ENCODE measurements at regions not wholly inside any gene's neighbourhood (a gene's known extent, or its start where the extent isn't known, plus 50 kb on each side); places are given as distances from the start of the nearest gene placed in this dataset.

DNA sequence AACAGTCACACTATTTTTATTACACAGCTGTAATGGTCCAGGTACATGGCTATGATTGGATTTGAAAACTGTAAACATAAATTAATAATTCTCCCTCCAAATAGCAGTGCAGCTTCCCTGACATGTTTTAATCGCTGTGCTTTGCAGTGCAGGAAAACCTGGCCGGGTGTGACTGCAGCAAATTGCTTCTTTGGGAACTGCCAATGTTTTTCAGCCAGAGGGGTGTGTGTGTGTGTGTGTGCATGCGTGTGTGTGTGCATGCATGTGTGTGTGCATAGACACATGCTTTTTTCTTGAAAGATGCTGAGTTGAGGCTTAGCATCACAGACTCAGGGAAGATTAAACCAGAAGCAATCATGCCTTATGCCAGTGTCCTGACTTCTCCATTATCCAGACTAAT, 231.2 kb downstream of the PRDM2 start (continued):
- TF ChIP-seq AHDC1 (CRISPR knock-in tag; IDR thresholded peaks at IDR 0.05; ENCODE audit: borderline replicate concordance) (no peak), SALL2 (CRISPR knock-in tag; IDR thresholded peaks at IDR 0.05) (no peak), NKX3-1 (CRISPR knock-in tag; IDR thresholded peaks at IDR 0.05) (no peak), SNAI1 (CRISPR knock-in tag; IDR thresholded peaks at IDR 0.05; ENCODE audit: borderline replicate concordance) (no peak), ZNF720 (CRISPR knock-in tag; IDR thresholded peaks at IDR 0.05) (no peak)
- TF ChIP-seq, protein P1, sequence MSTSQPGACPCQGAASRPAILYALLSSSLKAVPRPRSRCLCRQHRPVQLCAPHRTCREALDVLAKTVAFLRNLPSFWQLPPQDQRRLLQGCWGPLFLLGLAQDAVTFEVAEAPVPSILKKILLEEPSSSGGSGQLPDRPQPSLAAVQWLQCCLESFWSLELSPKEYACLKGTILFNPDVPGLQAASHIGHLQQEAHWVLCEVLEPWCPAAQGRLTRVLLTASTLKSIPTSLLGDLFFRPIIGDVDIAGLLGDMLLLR (CRISPR knock-in tag; IDR thresholded peaks at IDR 0.05): no peak

DNA sequence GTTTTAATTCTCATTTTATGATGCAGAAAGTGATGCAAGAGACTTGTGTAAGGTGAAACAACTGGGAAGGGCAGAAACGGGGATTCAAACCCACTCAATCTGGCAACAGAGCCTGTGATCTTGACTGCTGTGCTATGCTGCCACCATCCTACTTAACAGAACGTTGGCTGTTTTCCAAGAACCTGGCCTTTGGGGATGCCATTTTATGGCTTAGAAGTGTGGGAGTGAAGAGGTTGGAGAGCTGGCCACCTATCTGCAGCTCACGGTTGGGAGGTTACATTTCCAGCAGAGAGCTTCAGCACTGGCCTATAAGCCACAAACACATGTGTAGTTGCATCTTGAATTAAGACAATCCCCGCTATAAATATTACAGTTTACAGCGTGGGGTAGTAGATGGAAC, 235.3 kb downstream of the PRDM2 start:
- no peak overlapping the region for H3K4me3 ChIP-seq (replicated peaks in 1 of 3; ENCODE audit: insufficient read depth in 1 of 3, low read depth in 2 of 3, low read length in 3 of 3)
- ATAC-seq (no peak), FAIRE-seq (no peak), DNase-seq (ENCODE audit: low spot score) (no peak)
- H2AFZ ChIP-seq (ENCODE audit: low read length): no peak overlapping the region
- intact Hi-C loops (cut with micrococcal nuclease; ENCODE audit: unreplicated experiment) (no loop called here), in situ Hi-C loops (cut with HindIII; ENCODE audit: extremely low pct_ligation_motif_present, low pct_unique_long_range_greater_than_20kb) (no loop called here)
- TF ChIP-seq ZNF598 (CRISPR knock-in tag; IDR thresholded peaks at IDR 0.05; ENCODE audit: borderline replicate concordance) (no peak), MAFG (CRISPR knock-in tag; IDR thresholded peaks at IDR 0.05) (no peak), ZFP62 (CRISPR knock-in tag; IDR thresholded peaks at IDR 0.05) (no peak), HNF1B (CRISPR knock-in tag; IDR thresholded peaks at IDR 0.05) (no peak), ZNF777 (CRISPR knock-in tag; IDR thresholded peaks at IDR 0.05) (no peak), TMF1 (CRISPR knock-in tag; IDR thresholded peaks at IDR 0.05; ENCODE audit: low read depth) (no peak), ZNF232 (CRISPR knock-in tag; IDR thresholded peaks at IDR 0.05; ENCODE audit: borderline replicate concordance) (no peak), MZF1 (CRISPR knock-in tag; IDR thresholded peaks at IDR 0.05; ENCODE audit: borderline replicate concordance) (no peak), MIXL1 (CRISPR knock-in tag; IDR thresholded peaks at IDR 0.05) (no peak), PRPF4 (IDR thresholded peaks at IDR 0.05; ENCODE audit: low read depth, low read length, poor library complexity, severe bottlenecking) (no peak), ZNF160 (CRISPR knock-in tag; IDR thresholded peaks at IDR 0.05) (no peak)
- CTCF ChIA-PET (ENCODE audit: low intra/inter-chr PET ratio, low total read pairs): no interaction called here
- POLR2A ChIA-PET: no interaction called here
- no peak overlapping the region for H3K4me2 ChIP-seq (ENCODE audit: low read depth, low read length)
- H3K36me3 ChIP-seq (replicated peaks in 1 of 2; ENCODE audit: control insufficient read depth in 1 of 2, insufficient read depth in 2 of 2, low read length in 2 of 2): no peaks in the 10 kb centered on the region
- no peaks in the 10 kb centered on the region for H4K20me1 ChIP-seq (ENCODE audit: insufficient read depth, low read length)
- BruUV-seq (replicated peaks): no TSS peak
- no peaks in the 10 kb centered on the region for H3K9me3 ChIP-seq (ENCODE audit: low read length)
- H3K79me2 ChIP-seq (ENCODE audit: insufficient read depth, low read length): no peaks in the 10 kb centered on the region
- H3K27me3 ChIP-seq (ENCODE audit: control insufficient read depth in 1 of 2, insufficient read depth in 2 of 2, low read length in 2 of 2): no peaks in the 10 kb centered on the region
- H3K4me1 ChIP-seq (ENCODE audit: insufficient read depth, low read length): no peaks in the 10 kb centered on the region
- H3K9ac ChIP-seq (ENCODE audit: insufficient read depth, low read depth, low read length): no peak overlapping the region
- H3K27ac ChIP-seq (ENCODE audit: extremely low read length, insufficient read depth, low read length): no peak overlapping the region
- WGBS (ENCODE audit: low lambda C conversion rate): 0% methylated on average over 4 of the region's 5 CpGs
